Spleen (tissue), 4 donors: ENCODE measurements at regions not wholly inside any gene's neighbourhood (a gene's known extent, or its start where the extent isn't known, plus 50 kb on each side); places are given as distances from the start of the nearest gene placed in this dataset.

ENCODE experiments used
- small RNA-seq, 4 donors: library from RNA; depleted of rRNA; stranded (forward); fragments of <200 nt; gene quantifications; one replicate each; pipeline ENCODE3, GENCODE V24; 2016

Small RNA genes lying in the stretch of these regions (small RNA-seq; reads per million reads assigned to genes)
- gene AC107983.1 = 0 reads per million in 4 donors
